Testis (tissue), 2 donors: ENCODE measurements at regions not wholly inside any gene's neighbourhood (a gene's known extent, or its start where the extent isn't known, plus 50 kb on each side); places are given as distances from the start of the nearest gene placed in this dataset.

Experiments used
- DNase-seq: peaks from one replicate; pipeline ENCODE4 v3.0.0-alpha.2; 2019
- H3K27ac ChIP-seq, 2 donors: fragments of 200-600 bp; sonication (generic); one replicate each; pipeline ENCODE4 v1.5.1; 2019
- H3K27me3 ChIP-seq: fragments of 200-600 bp; sonication (generic); one replicate; pipeline ENCODE4 v1.5.1; 2019
- H3K36me3 ChIP-seq: fragments of 200-600 bp; sonication (generic); one replicate; pipeline ENCODE4 v1.5.1; 2017; ENCODE audit warnings: low read depth; ENCODE audit errors: missing control alignments
- H3K4me1 ChIP-seq: fragments of 200-600 bp; sonication (generic); one replicate; pipeline ENCODE4 v1.5.1; 2019
- H3K4me3 ChIP-seq, 2 donors: fragments of 200-600 bp; sonication (generic); one replicate each; pipeline ENCODE4 v1.5.1; 2017 to 2019
- H3K9me3 ChIP-seq: fragments of 200-600 bp; sonication (generic); one replicate; pipeline ENCODE4 v1.5.1; 2017
- POLR2A ChIP-seq: fragments of 450-650 bp; IDR thresholded peaks from one replicate; pipeline ENCODE4 v1.6.1; 2017; ENCODE audit warnings: antibody characterized with exemption, mild to moderate bottlenecking, moderate library complexity
- WGBS, 2 donors: methylation state at CpG; one replicate each; pipeline ENCODE4 v1.1.5; 2018; 5-methylcytosine and 5-hydroxymethylcytosine counted together
- intact Hi-C: fragments of 100-400 bp; cut with DNase I; formaldehyde crosslinking; loops from one replicate; pipeline ENCODE4 v1.15.1; 2023; ENCODE audit warnings: low total_unique reads
- TF ChIP-seq, protein P1 (sequence below), 3 experiments: fragments of 450-650 bp in 2 of 3; fragments of 200-600 bp in 1 of 3; sonication (generic) in 1 of 3; IDR thresholded peaks; one replicate each; pipeline ENCODE4 v1.5.1; 2016 to 2019; ENCODE audit warnings: antibody characterized with exemption in 3 of 3, mild to moderate bottlenecking in 2 of 3, moderate library complexity in 1 of 3

DNA sequence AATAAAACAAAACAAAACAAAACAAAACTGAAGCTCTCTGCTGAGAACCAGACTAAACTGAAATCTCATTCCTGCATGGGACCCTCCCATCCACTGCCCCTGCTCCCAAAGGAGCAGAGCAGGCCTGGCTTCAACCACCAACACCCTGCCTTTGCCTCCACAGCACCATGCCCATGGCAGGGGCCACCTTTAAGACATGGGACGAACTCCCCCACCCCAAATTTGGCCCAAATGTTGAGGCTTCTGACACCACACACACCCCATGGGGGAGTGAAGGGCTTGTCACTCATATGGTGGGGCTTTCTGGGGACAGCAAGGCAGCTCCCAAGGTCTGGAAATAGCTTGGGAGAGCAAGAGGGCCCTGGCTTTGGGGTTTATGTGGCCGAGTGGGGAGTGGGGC lies 177.2 kb downstream of the KIF26A start:
- Histone ChIP-seq H3K4me3 (no peak overlapping the region), H3K9me3 (no peaks in the 10 kb centered on the region), H3K4me1 (no peaks in the 10 kb centered on the region), H3K27me3 (no peaks in the 10 kb centered on the region), H3K36me3 (no peaks in the 10 kb centered on the region), H3K27ac (no peak overlapping the region)
- no peak for TF ChIP-seq POLR2A
- TF ChIP-seq, protein P1, sequence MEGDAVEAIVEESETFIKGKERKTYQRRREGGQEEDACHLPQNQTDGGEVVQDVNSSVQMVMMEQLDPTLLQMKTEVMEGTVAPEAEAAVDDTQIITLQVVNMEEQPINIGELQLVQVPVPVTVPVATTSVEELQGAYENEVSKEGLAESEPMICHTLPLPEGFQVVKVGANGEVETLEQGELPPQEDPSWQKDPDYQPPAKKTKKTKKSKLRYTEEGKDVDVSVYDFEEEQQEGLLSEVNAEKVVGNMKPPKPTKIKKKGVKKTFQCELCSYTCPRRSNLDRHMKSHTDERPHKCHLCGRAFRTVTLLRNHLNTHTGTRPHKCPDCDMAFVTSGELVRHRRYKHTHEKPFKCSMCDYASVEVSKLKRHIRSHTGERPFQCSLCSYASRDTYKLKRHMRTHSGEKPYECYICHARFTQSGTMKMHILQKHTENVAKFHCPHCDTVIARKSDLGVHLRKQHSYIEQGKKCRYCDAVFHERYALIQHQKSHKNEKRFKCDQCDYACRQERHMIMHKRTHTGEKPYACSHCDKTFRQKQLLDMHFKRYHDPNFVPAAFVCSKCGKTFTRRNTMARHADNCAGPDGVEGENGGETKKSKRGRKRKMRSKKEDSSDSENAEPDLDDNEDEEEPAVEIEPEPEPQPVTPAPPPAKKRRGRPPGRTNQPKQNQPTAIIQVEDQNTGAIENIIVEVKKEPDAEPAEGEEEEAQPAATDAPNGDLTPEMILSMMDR (IDR thresholded peaks at IDR 0.05): no peak
- WGBS, 2 donors: 33 to 95% methylated on average over 1 to 2 of the region's 2 CpGs
- DNase-seq: no peak
- intact Hi-C loops: no loop called here

DNA sequence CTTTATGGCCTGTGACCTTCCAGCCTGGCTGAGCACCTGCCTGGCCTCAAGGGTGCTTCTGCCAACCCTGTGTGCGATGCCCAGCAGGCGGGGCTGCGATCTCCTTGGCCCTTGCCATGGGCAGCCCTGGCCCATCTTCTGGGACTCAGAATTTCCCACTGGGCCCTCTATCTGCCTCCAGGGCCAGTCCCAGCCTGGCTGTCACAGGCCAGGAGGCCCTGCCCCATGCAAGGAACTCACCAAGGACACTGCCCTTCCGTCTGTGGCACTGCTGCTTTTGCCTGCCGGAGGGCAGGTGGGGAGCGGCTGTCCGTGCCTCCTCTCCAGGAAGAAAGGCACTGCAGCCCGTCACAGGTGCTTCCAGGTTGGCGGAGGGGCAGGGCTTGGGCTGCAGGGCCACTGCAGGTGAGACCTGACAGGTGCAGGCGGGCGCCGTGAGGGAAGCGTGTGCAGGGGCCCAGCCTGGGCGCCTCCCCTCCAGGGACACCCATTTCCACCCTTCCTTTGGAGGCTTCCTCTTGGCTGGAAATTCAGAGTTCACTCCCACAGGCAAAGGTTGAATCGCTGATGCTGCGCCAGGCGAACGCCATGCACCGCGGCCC lies 177.8 kb downstream of the KIF26A start:
- TF ChIP-seq, protein P1 (IDR thresholded peaks at IDR 0.05): no peak
- TF ChIP-seq POLR2A: no peak
- Histone ChIP-seq H3K9me3 (no peaks in the 10 kb centered on the region), H3K4me3 (no peak overlapping the region), H3K4me1 (no peaks in the 10 kb centered on the region), H3K27ac (no peak overlapping the region), H3K36me3 (no peaks in the 10 kb centered on the region), H3K27me3 (no peaks in the 10 kb centered on the region)
- intact Hi-C loops: no loop called here
- DNase-seq: no peak
- 84 to 91% methylated on average over 12 to 20 of the region's 20 CpGs for WGBS, 2 donors

DNA sequence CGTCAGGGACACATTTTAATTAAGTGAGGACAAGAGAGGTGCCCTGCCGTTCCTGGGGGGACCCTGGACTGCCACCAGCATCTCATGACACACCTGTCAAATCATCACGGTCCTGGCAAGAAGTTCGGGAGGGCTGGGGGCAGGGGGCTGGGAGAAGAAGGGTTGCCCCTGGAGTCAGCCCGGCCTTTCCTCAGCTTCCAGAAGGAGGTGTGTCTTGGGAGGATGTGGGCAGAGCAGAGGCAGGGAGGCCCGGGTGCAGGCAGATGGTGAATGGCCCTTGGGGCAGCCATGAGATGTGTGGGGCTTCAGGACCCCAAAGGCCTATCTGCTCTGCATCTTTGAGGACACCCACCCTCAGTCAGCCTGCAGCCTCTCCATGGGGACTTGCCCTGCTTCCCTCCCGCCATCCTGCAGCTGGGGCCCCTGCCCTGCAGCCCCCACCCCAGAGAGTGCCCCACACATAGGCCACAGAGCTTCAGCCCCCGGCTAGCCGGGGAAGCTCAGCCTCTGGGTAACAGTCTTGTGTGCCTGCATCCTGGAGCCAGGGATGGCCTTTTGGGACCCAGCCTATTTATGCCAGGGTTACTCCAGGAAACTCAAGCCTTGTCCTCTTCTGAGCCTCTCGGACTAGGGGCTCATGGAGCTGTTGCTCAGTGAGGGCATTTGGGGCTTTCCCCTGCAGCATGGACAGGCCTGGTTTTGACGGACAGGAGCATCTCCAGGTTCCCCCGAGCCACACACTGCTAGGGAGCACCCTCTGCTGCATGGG lies 178.5 kb downstream of the KIF26A start:
- Histone ChIP-seq H3K27ac (no peak overlapping the region), H3K36me3 (no peaks in the 10 kb centered on the region), H3K9me3 (no peaks in the 10 kb centered on the region), H3K27me3 (no peaks in the 10 kb centered on the region), H3K4me1 (no peaks in the 10 kb centered on the region), H3K4me3 (no peak overlapping the region)
- WGBS, 2 donors: 81 to 88% methylated on average over 6 to 12 of the region's 12 CpGs
- no peak for DNase-seq
- TF ChIP-seq, protein P1 (IDR thresholded peaks at IDR 0.05): no peak
- TF ChIP-seq POLR2A: no peak
- intact Hi-C loops: no loop called here

DNA sequence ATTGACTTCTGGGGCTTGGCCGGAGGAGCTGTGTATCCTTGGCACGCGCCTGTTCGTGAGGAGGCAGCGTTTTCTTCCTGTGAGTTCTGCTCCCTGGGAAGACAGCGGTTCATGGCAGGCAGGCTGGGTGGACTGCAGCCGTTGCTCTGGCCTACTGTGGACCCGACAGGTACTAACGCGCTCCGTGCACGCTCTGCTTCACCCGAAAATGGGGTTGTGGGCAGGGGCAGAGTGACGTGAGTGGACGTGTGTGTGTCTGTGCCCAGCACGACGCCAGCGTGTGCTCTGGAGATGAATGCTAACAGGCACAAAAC lies 179.1 kb downstream of the KIF26A start:
- DNase-seq: no peak
- Histone ChIP-seq H3K4me1 (no peaks in the 10 kb centered on the region), H3K36me3 (no peaks in the 10 kb centered on the region), H3K9me3 (no peaks in the 10 kb centered on the region), H3K4me3 (no peak overlapping the region), H3K27me3 (no peaks in the 10 kb centered on the region), H3K27ac (no peak overlapping the region)
- no peak for TF ChIP-seq POLR2A
- TF ChIP-seq, protein P1 (IDR thresholded peaks at IDR 0.05): no peak
- WGBS, 2 donors: 90 to 91% methylated on average over 4 to 18 of the region's 18 CpGs
- intact Hi-C loops: no loop called here
